ENCODE measurements at regions not wholly inside any gene's neighbourhood (a gene's known extent, or its start where the extent isn't known, plus 50 kb on each side); places are given as distances from the start of the nearest gene placed in this dataset.

DNA sequence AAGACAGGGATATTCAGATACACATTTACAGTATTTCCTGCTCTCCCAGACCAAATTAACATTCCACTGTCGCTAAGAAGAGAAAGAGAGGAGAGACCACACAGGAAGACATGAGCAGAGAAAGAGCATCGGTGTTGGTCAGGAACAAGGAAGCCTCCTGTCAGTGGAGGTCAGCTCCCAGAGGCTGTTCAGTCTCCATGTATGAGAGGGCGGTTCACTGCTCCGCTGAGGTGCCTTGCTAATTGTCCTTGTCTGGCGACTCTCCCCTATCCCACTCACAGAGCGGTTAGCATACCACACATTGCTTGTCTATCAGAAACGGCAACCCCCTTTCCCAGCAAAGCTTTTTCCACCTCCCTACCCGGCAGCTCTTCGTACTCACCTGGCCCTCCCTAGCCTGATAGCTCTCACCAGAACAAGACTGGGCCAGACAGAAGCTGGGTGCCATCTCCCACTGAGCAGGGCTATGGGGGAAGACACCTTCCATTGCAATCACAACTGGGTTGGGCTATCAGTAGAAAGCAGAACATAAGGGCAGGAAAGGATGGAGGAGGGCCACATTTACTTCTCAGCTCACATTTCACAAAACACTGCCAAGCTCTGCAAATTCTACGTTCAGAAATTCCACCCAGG is 58.6 kb upstream of the LMNB1 start:
- TF ChIP-seq CTCF (IDR thresholded peaks at IDR 0.05; ENCODE audit: poor library complexity), result no peak
- TF ChIP-seq EZH2phosphoT487 (IDR thresholded peaks at IDR 0.05; ENCODE audit: low read depth, severe bottlenecking, unreplicated experiment), result no peak

Data from hepatocyte (in vitro differentiated cells).